Keratinocyte (primary cell): ENCODE measurements at regions not wholly inside any gene's neighbourhood (a gene's known extent, or its start where the extent isn't known, plus 50 kb on each side); places are given as distances from the start of the nearest gene placed in this dataset.

ENCODE experiments used
- CTCF ChIP-seq, 3 experiments: IDR thresholded peaks in 1 of 3; conservative IDR thresholded peaks in 1 of 3; optimal IDR thresholded peaks in 1 of 3; 2 replicates in 2 of 3; 3 replicates in 1 of 3; pipeline versions ENCODE3 to v1.5.1; 2011; ENCODE audit warnings: low read length in 3 of 3, mild to moderate bottlenecking in 3 of 3, moderate library complexity in 2 of 3, control low read depth in 1 of 3, inconsistent platforms in 1 of 3; ENCODE audit not compliant: insufficient read depth in 2 of 3; ENCODE audit errors: extremely low read depth in 1 of 3
- EZH2 ChIP-seq: IDR thresholded peaks from one replicate; pipeline ENCODE4 v1.6.1; 2012; ENCODE audit warnings: inconsistent platforms, mild to moderate bottlenecking, low read length, moderate library complexity

- TF ChIP-seq EZH2 (no peak), CTCF (optimal IDR thresholded peaks at IDR 0.05 in 1 of 3, IDR thresholded peaks at IDR 0.05 in 1 of 3, conservative IDR thresholded peaks at IDR 0.05 in 1 of 3; ENCODE audit: extremely low read depth in 1 of 3, insufficient read depth in 2 of 3, low read length in 3 of 3) (no peak)
Measured at GRCh38 chr3:147328711-147329110, 77.6 kb downstream of the ZIC4 start.
